GM21515 (cell line): ENCODE measurements at regions not wholly inside any gene's neighbourhood (a gene's known extent, or its start where the extent isn't known, plus 50 kb on each side); places are given as distances from the start of the nearest gene placed in this dataset.
"Not testable (repeated sequence)": the region's sequence is repeated elsewhere in the genome, so short reads cannot be mapped to it uniquely, and the experiment has no call there.

Experiments
- ATAC-seq: cut with Tn5 transposase; IDR thresholded peaks from one replicate; pipeline ENCODE4 v1.9.1; 2021; ENCODE audit not compliant: unreplicated experiment

DNA sequence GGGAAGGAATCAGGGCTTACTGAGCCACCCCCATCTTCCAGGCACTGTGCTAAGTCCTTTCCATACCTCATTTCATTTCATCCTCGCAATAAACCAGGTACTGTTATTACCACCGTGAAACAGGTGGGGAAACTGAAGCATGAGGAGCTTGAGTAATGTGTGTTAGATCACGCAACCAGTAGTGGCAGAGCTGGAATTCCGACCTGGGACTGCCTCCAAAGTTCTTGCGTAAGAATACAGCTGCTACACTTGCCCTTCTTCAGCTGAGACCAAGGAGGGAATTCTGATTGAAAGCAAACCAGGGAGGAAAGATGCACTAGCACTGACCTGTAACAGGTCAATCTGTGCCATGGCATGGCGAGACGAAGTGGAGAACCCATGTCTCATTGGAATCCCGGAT is 113.4 kb upstream of the MSX2 start:
- no peak for ATAC-seq

DNA sequence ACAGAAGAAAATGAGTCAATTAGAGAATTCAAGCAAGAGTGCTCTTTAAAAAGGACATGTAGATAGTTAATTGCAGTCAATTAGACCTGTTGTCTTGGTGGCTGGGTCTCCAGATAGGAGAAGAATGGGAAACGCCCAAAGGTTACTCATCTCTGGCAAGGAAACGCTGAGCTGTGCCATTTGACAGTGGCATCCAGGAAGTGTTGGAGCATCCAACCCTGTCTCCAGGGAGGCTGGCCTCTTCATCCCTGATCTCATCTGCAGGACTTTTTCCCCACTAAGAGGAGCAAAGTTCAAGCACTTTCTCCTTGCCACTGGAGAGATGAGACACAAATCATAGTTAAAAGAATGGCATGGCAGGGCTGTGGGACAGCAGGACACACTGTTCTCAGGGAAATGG is 111.7 kb upstream of the MSX2 start:
- ATAC-seq = no peak

DNA sequence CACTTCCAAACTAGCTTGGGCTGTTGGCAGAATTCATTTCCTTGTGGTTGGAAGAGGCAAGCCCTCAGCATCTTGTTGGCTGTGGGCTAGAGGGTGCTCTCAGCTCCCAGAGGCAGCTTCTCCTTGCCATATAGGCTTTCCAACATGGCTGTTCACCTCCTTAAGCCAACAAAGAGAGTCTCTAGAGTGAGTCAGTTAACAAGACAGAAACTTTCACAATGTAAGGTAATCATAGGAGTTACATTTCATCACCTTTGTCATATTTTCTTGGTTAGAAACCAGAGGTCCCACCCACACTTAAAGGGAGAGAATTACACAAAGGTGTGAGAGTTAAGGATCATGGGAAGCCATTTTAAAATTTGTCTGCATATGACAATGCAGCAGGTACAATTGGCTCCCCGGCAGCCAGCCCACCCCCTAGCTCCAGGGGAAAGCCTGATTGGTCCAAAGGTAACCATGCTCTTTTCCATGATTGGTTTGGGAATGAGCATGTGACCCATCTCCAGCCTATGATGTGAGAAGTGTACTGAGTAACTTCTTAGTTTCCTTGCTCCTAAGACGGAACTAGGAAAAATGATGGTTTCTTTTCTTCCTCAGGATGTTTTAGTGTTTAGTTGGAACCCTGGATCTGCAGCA is 109.8 kb upstream of the MSX2 start:
- ATAC-seq = no peak

DNA sequence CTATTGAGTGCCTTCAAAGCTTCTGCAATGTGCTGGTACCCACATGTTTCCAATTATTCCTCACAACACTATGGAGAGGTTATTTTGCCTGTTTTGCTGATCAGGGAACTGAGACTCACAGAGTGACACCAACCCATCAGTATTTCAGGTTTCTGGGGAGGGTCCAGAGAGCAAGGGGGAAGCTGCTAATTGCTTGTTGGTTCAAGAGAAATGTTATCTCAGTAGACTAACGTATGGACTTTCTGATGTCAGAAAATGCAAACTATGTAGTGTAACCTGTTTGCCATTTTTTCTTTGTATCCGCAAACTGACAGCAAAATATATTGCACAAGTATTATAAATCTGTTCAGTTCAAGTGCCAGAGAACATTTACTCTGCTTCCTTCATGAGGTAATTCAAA is 108.3 kb upstream of the MSX2 start:
- no peak for ATAC-seq

DNA sequence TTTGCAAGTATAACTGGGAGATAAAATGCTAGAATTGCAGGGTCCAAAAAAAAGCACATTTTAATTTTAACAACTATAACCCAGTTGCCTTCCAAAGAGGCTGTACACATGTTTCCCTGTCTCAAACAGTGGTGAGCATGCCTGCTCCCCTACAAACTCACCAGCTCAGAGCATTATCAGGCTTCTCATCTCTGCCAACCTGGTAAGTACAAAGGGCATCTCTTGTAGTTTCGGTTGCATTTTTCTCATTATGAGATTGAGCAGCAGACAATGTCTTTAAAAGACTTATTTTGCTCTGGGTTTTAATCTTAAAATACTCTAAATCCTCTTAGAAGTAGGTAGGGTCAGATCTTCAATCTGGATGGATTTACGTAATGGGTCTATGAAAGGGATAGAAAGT is 107.1 kb upstream of the MSX2 start:
- no peak for ATAC-seq

DNA sequence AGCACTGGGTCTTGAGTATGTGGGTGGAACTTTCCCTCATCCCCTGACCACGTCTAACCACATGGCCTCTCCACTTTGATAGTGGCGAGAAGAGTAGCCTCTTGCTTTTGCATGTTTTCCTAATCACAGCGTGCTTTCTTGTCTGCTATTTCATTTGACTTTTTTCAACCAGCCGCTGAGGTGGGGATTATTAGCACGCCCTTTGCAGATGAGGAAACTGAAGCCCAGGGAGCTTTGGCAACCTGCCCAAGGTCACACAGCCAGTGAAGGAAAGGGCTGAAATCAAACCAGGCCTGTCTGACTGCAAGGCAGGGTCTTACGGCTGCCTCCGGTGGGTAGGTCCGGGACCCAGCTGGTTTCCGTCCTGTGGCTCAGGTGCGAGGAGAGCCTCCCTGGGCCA is 106.5 kb upstream of the MSX2 start:
- no peak for ATAC-seq

DNA sequence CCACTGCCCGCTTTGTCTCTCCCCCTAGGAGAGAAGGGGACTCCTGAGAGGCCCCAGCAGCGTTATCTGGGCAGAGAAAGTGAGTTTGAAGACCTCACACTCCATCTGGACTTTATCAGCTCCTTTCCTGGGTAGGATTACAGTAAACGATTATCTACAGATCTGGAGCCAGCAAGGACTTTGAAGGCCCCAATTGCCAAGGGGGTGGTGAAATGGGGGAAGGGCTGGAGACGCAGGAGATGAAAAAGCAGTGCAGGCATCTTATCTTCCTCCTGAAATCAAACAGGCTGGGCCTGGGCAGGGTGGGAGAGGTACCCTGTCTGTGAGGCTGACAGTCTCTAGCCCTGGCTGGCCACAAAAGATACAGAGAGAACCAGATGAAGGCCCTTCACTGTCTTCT is 105.8 kb upstream of the MSX2 start:
- no peak for ATAC-seq

DNA sequence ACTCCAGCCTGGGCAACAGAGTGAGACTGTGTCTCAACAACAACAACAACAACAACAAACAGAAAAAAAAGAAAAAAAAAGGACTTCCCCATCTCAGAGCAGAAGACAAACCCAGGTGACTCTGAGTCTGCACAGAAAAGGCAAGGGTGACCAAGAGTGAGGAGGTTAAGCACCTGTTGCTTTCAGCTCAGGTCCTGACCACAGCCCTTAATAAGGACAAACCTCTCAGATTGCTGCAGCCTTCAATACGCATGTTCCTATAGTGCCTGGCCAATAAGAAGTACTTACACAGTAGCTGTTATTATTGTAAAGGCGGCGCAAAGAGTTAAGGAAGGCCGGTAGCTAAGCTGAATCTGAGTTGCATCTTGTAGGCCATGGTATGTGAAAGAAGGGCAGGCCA is 102.3 kb upstream of the MSX2 start:
- ATAC-seq = no peak

DNA sequence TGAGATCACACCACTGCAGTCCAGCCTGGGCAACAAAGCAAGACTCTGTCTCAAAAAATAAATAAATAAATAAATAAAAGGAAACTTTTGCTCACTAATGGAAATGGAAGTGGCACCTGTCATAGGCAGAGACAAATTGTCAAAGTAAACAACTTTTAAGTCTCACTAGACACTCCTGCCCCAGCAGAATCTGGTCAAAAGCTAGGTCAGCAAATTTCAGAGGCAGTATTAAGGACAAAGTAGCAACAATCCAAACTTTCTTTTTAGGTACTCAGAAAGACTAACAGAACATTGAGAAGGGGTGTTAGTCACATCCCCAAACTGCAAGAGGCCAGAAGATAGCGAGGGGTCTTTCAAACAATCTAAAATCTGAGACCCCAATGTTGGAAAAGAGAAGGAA is 101.4 kb upstream of the MSX2 start:
- no peak for ATAC-seq

DNA sequence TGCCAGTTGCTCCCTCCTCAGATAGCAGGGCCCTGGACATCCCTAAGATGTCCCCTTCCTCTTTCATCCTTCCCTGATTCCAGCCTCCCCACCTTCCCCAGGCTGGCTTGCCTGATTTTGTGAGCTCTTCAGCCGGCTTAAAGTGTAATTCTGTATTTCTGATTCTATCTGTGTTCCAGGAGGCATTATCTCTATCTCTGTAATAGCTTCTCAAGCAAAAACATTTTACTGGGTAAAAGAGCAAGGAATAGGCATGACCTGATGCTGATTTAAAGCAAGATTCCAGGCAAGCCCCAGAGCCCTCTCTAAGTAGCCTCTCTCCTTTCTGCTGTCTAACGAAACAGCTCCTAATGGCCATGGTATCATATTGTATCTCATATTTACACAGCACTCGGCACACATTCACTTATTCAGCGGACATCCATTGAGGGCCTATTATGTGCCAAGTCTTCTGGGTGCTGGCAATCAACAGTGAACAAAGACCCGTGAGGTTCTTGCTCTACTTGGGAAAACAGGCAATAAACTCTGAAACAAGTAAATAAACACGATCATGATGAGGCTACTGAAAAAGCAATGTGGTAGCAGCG is 100.9 kb upstream of the MSX2 start:
- no peak for ATAC-seq

DNA sequence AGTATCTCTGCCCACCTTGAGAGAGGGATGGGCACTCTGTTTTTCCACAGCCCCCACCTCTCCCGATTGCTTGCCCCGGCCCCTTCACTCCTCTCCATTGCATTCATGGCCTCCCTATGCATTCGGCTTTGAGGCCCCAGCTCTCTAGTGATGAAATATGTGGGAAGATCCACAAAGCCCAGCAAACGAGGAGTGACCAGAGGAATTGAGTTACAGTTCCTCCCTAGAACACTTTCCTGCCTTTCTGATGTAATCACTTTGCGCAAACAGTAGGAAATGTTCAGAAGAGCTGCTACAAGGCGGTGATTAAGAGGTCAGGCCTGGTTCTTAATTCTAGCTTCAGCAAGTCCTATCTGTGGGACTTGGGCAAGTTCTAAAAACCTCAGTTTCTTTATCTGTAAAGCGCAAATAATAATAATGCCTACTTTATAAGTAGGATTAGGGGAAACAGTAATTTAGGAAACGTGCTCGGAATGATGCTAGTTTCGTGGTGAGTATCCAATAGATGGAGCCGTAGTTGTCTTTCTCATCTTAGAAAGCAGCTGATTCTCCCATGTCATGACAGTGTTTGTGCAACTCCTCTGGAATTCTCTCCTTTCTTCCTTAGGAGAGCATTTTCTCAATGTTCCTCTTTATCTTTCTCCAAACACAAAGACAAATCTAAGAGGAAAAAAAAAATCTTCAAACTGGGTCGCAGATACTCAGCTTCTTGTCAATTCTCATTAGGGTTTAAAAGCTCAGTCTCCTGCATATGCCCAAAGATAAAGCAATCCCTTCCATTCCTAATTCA is 99.5 kb upstream of the MSX2 start:
- ATAC-seq = no peak

DNA sequence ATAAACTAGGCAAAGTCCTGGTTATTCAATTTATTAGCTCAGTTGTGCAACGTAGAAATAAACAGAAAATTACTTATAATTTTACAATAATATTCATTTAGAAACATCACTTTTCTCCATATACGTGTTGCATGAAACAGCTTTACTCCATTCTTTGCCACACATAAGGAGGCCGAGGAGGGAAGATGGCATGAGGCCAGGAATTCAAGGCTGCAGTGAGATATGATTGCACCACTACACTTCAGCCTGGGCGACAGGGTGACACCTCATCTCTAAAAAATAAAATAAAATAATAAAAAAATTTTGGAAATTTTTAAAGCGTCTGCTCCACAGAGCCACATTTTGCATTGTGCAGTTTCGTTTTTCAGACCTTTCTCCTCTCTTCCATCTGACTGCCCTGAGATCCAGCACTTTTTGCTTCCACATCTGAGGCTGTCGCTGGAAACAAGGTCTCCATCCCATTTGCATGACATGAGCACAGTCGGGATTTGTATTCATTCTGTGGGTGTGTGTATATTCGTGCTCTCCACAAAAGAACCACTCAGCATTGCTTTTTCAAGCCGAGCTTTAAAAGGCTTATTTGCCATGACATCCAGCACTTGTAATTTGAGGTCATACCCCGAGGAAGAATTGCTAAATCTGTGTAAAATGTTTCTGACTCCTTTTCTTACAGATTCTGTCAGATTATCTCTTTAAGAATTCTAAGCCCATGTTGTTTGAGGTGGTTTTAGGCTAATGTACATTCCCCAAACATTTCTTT is 98.6 kb upstream of the MSX2 start:
- ATAC-seq = no peak

DNA sequence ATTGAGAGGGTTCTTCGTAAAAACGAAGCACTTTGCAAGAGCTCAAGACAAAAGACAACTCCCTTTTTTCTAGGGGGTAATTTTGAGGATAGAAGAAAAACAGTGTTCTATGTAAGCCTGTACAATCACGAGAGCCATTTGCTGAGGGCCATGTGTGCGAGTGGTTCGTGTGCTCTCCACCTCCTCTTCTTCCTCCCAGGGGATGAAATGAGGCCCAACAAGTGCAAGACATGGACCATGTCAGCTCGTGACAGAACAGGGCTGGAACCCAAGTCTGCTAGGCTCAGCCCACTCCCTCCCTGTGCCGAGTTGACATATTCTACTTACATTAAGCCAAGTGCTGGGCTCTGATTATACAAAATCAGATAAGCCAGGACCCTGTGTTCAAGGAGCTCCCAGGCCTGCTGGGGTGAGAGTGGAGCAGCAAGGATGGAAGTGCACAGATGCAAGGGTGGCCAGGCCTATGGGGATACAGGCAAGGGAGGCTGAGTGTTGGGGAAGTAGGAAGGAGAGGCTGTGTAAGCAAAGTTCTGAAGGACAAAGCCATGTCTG is 97.9 kb upstream of the MSX2 start:
- ATAC-seq = no peak

DNA sequence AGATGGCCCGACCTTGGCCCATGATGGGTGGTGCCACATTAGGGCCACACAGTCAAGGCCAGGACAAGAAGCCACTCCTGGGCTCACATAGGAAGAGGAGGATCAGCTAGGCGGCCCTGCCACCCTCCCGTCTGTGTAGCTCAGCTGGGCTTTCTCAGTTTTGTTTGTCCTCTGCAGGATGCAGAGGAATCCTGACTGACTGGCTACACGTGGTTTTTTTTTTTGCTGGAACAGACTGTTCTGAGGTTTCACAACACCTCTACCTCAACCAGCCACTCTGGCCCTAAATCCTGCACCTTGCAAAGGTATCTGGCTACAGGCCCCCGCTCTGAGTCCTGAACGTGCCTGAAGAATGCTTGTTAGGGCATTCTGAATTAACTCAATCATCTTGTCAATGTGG is 88.3 kb upstream of the MSX2 start:
- no peak for ATAC-seq

DNA sequence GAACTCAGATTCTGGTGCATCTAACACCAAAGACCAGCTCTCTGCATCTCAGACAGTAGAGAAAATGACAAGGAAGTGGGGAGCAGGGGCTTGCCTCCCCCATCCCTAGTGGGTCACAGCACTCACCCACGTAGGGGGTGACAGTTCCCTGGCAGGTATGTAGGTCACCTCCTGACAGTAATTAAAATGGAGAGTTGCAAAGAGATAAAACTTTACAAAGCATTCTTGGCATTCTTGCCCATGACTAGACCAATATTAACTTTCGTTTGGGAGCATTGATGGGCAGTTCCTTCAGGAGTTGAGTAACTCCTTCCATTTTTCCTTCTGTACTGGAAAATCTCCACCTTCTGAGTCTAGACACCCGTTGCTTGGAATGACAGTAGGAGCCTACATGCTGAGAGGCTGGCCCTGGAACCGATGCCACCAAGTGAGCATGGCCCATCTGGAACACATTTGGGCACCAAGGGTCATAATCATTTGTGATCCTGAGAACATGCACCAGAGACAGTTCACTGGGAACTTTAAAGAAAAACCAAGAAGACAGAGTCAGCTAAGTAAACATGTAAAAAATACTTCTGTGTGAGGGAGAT is 81.5 kb upstream of the MSX2 start:
- no peak for ATAC-seq

DNA sequence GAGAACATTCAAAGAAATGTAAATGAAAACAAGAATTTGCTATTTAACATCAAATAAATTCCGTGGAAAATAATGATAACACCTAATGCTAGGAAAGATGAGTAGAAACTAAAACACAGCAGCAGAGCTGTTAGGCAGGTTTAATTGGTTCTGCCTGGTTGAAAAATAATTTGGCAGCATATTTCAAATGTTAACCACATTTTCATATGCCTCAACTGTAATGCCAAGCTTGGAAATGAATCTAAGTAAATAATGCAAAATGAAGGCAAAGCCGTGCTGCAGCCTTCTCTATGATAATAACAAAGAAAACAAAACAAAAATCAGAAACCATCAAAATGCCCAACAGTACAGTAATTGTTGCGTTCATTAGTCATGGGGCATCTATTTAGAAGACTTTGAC is 79.9 kb upstream of the MSX2 start:
- no peak for ATAC-seq

DNA sequence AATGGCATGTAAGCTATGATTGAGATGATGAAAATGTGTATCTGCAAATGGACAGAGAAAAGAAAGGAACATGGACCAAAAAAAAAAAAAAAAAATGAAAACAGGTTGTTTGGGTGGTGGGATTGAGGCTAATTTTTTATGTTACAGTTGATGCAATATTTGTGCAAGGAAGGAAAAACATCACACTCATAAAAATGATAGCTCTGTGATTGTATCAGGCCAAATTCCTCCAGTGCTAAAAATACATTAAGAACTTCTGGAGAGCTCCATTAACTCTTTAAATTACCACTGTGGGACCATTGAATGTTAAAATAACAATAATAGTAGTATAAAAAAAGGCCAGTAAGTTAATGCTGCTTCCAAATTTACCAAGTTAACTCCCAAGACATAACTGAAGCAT is 79.5 kb upstream of the MSX2 start:
- ATAC-seq = no peak

DNA sequence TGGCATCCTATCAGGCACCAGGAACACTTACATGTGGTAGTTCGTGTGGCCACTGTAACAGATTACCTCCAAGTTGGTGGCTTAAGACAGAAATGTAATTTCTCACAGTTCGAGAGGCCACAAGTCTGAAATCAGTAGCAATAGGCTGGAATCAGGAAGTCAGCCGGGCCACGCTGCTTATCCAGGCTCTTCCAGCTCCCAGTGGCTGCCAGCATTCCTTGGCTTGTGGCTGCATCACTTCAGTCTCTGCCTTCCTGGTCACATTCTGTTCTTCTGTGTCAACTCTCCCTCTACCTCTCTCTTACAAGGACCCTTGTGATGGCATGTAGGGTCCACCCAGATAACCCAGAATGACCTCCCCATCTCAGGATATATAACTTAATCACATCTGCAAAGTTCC is 78.7 kb upstream of the MSX2 start:
- no peak for ATAC-seq

DNA sequence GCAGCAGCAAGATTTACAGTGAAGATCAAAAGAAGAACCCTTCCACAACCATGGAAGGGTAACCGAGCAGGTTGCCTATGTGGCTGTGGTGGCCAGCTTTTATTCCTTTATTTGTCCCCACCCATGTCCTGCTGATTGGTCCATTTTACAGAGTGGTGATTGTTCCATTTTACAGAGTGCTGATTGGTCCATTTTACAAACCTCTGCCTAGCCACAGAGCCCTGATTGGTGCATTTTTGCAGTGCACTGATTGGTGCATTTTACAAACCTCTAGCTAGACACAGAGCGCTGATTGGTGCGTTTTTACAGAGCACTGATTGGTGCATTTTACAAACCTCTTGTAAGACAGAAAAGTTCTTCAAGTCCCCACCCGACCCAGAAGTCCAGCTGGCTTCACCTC is 75.8 kb upstream of the MSX2 start:
- ATAC-seq = not testable (repeated sequence)

DNA sequence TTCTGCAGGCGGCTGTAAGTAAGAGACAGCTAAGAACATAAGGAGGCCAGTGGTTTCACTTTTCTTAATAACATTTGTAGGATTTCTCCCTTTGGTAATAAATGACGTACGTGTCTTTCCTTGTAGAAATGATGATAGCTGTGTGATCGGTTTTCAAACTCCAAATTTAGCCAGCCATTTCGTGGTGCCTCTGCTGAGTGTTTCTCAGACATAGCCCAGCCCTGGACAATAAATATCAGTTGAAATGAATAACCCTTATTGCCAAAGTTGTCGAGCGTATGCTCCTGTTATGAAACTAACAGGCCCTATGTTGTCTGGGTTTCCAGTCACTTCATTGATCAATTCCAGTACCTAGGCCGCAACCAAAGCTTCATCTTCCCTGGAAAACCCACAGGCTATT is 75.0 kb upstream of the MSX2 start:
- ATAC-seq = no peak

DNA sequence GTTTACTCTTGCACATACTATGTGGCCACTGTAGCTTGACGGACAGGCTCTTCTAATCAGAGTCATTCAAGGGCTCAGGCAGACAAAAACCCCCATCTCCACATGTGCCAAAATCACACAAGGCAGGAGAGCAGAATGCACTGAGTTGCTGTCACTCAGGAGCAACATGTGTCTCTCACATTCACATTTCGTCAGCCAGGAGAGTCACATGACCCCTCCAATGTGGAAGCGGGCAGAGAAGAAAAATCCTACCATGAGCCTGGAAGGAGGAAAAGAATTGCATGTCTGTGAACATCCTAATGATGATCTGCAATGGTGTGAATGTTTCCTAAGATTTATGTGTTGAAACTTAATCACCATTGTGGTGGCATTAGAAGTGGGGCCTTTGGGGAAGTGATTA is 69.9 kb upstream of the MSX2 start:
- no peak for ATAC-seq
